ENCODE measurements at regions not wholly inside any gene's neighbourhood (a gene's known extent, or its start where the extent isn't known, plus 50 kb on each side); places are given as distances from the start of the nearest gene placed in this dataset.

DNA sequence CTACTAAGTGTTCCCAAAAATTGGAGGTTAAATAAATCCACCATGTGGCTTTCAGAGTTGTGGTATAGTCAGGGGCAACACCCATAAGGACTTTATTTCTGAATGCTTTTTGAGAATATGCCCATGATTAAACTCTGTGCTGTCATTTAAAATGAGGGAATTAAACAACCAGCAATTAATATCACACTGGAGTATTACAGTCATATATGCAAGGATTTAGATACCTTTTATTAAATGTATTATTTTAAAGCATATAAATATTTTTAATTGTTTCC is 227.6 kb downstream of the ZPLD1 start:
- TF ChIP-seq, protein P1, sequence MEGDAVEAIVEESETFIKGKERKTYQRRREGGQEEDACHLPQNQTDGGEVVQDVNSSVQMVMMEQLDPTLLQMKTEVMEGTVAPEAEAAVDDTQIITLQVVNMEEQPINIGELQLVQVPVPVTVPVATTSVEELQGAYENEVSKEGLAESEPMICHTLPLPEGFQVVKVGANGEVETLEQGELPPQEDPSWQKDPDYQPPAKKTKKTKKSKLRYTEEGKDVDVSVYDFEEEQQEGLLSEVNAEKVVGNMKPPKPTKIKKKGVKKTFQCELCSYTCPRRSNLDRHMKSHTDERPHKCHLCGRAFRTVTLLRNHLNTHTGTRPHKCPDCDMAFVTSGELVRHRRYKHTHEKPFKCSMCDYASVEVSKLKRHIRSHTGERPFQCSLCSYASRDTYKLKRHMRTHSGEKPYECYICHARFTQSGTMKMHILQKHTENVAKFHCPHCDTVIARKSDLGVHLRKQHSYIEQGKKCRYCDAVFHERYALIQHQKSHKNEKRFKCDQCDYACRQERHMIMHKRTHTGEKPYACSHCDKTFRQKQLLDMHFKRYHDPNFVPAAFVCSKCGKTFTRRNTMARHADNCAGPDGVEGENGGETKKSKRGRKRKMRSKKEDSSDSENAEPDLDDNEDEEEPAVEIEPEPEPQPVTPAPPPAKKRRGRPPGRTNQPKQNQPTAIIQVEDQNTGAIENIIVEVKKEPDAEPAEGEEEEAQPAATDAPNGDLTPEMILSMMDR (IDR thresholded peaks at IDR 0.05; ENCODE audit: insufficient read depth, low read depth, low read length, missing control alignments): no peak
- no peak overlapping the region for H3K4me3 ChIP-seq (ENCODE audit: low read length)
- no peak for DNase-seq (ENCODE audit: low read depth)

DNA sequence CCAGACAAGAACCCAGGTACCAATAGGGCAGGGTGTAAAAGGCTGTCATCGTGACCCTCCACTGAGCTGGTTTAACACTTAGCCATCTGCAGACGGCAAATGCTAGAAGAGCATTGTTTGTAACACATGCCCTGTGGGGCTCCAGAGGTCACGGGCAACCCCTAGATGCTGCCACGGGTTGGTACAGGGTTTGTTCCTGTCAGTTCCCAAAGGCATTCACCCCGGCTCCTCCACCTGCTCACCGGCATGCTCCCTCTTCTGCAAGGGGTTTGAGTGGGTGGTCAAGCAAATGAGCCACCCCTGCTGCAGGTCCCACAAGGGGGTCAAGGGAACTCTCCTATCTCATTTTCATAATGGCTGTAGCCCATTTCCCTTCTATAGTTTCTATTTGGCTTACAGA is 229.3 kb downstream of the ZPLD1 start:
- TF ChIP-seq, protein P1 (IDR thresholded peaks at IDR 0.05; ENCODE audit: insufficient read depth, low read depth, low read length, missing control alignments): no peak
- no peak for DNase-seq (ENCODE audit: low read depth)
- H3K4me3 ChIP-seq (ENCODE audit: low read length): no peak overlapping the region

DNA sequence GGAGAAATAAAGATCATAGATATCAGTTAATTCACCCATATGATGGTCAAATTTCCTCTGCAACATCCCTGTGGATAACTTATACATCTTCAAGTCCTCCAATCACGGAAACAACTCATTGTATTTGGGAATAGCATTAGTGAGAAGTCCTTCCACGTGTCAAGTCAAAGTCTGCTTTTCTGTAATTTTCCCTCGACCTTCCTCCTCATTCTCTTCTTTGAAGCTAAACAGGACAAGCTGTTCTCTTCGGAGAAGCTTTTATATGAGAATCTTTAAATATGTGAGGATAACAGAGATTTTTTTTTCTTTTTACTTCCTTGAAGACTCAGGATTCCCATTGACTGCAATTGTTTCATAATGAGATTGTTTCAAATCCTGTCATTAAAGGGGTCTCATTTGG is 230.4 kb downstream of the ZPLD1 start:
- TF ChIP-seq, protein P1 (IDR thresholded peaks at IDR 0.05; ENCODE audit: insufficient read depth, low read depth, low read length, missing control alignments): no peak
- no peak for DNase-seq (ENCODE audit: low read depth)
- H3K4me3 ChIP-seq (ENCODE audit: low read length): no peak overlapping the region

DNA sequence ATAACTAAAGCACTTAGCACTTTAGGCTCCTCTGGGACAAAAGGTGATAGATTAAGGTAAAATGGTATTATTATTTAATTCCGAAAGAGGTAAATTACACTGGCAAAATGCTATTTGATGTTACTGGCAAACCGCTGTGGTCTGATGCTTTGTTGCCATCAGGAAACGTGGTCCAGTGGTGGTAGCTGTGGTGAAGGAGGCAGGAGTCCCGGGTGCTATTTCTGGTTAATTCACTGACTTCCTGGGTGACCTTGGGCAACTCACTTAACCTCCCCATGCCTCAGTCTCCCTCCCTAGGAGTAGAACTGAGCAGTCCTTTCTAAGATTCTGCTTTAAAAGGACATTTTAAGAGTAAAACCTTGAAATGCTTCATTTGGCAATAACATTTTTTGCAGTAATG is 233.4 kb downstream of the ZPLD1 start:
- H3K4me3 ChIP-seq (ENCODE audit: low read length): no peak overlapping the region
- DNase-seq (ENCODE audit: low read depth): no peak
- TF ChIP-seq, protein P1 (IDR thresholded peaks at IDR 0.05; ENCODE audit: insufficient read depth, low read depth, low read length, missing control alignments): no peak

DNA sequence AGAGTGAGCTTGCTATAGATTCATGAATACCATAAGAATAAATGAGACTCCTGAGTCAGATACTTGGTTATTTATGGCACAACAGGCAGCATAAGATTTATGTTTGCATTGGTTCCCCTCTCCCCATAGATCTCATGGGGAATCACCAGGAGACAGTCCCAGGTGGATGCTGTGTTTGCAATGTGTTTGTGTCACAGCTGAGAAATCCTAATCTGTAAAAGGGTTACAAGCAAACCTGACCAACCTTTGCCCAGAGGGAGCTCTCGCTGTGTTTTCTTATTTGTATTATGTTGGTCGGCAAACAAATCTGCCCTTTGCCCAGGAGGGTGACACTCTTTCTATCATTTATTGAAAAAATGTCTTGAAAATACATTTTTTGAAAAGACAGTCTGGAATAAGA is 236.2 kb downstream of the ZPLD1 start:
- DNase-seq (ENCODE audit: low read depth): no peak
- no peak overlapping the region for H3K4me3 ChIP-seq (ENCODE audit: low read length)
- TF ChIP-seq, protein P1 (IDR thresholded peaks at IDR 0.05; ENCODE audit: insufficient read depth, low read depth, low read length, missing control alignments): no peak

DNA sequence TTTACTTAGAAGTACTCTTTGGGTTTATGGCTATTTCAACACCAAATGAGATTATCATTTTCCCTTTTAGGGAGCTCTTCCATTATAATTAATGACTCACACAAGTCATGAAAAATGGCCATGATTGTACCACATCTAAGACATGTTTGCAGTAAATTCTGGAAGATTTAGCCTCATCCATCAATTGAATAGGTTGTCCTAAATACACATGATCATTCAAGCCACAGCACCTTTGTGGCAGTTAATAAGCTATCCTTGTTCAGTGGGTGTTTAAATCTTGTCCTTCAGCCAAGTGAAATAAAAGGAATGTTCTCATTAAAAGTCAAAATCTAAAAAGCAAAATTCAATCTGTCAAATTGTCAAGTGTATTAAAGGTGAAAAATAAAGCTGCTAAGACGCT is 237.5 kb downstream of the ZPLD1 start:
- DNase-seq (ENCODE audit: low read depth): no peak
- H3K4me3 ChIP-seq (ENCODE audit: low read length): no peak overlapping the region
- TF ChIP-seq, protein P1 (IDR thresholded peaks at IDR 0.05; ENCODE audit: insufficient read depth, low read depth, low read length, missing control alignments): no peak

DNA sequence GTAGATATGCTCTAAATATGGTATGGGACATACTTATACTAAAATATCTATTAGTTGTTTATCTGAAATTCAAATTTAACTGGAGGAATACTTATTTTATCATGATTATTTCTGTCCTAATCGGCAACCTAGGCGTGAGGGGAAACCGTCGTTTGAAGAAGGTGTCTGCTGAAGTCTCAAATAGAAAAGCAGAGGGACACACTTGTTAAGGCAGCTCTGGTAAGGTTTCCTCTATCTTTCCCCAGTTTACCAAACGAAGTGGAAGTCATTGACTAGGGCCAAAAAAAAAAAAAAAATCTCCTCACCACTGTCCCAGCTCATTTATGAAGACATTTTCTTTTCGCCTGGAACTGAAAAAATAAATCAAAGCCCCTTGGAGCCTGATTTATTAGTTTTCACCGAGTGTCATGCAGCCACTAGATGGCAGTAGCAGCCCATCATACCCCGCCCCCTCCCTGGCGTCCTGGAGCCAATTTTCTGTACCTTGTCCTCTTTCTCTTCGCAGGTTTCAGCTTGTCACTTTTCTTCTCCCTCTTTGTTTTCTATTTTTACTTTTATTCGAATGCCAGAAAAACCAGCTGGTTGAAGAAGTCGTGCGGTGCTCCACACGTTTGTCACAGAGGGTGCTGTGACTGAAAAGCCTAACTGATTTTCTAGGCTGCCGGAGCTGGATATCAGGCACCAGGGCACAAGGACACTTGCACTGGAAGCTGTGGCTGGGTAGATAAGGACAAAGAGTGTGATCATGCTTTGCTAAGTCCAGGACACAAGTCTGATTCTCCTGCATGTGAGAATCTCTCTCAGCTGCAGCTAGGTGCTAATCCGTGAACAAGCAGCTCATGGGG is 238.7 kb downstream of the ZPLD1 start:
- TF ChIP-seq, protein P1 (IDR thresholded peaks at IDR 0.05; ENCODE audit: insufficient read depth, low read depth, low read length, missing control alignments): peak; percentile 80
- no peak overlapping the region for H3K4me3 ChIP-seq (ENCODE audit: low read length)
- peak; percentile 60 for DNase-seq (ENCODE audit: low read depth)
